Panc1 (cell line): ENCODE measurements at regions not wholly inside any gene's neighbourhood (a gene's known extent, or its start where the extent isn't known, plus 50 kb on each side); places are given as distances from the start of the nearest gene placed in this dataset.

Source experiments
- ATAC-seq: fragments of 200-7000 bp; cut with Tn5 transposase; 2 replicates; pipeline ENCODE4 v1.9.1; 2020; ENCODE audit warnings: mild to moderate bottlenecking, moderate library complexity
- BruUV-seq: library from RNA; stranded (reverse); fragments of 400-500 nt; replicated peaks from 2 replicates; lab custom pipeline; 2021; lab: Mats Ljungman, UMichigan
- CTCF ChIA-PET: fragments of 300-600 bp; sonication (Branson Sonifier 250); formaldehyde crosslinking; loops from one replicate; lab custom pipeline; 2022; ENCODE audit warnings: antibody characterized with exemption; lab: Charles Lee
- POLR2A ChIA-PET: fragments of 300-600 bp; sonication (Branson Sonifier 250); formaldehyde crosslinking; loops from one replicate; lab custom pipeline; 2022; ENCODE audit warnings: antibody characterized with exemption; lab: Charles Lee
- DNase-seq: peaks from one replicate; pipeline ENCODE4 v3.0.0-alpha.2; 2010; ENCODE audit warnings: low read depth, low spot score
- H3K27ac ChIP-seq: 2 replicates; pipeline ENCODE4 v1.5.1; 2011; ENCODE audit warnings: mild to moderate bottlenecking, low read length, inconsistent platforms
- H3K27me3 ChIP-seq: fragments of 200-500 bp; sonication (Bioruptor generic); 2 replicates; pipeline ENCODE4 v1.6.0; 2014; ENCODE audit warnings: low read length, inconsistent platforms; ENCODE audit not compliant: control insufficient read depth, insufficient read depth
- H3K36me3 ChIP-seq: fragments of 200-500 bp; sonication (Bioruptor generic); 2 replicates; pipeline ENCODE4 v1.5.1; 2014; ENCODE audit warnings: inconsistent platforms, mild to moderate bottlenecking, low read length, moderate library complexity; ENCODE audit not compliant: control insufficient read depth, insufficient read depth
- H3K4me1 ChIP-seq: 2 replicates; pipeline ENCODE4 v1.5.1; 2011; ENCODE audit warnings: inconsistent platforms, mild to moderate bottlenecking, low read length, moderate library complexity; ENCODE audit not compliant: control insufficient read depth, insufficient read depth
- H3K4me3 ChIP-seq, 2 experiments: 2 replicates each; pipeline ENCODE4 v1.5.1; 2011 to 2012; ENCODE audit warnings: low read depth in 2 of 2, low read length in 2 of 2, mild to moderate bottlenecking in 2 of 2, inconsistent platforms in 1 of 2, moderate library complexity in 1 of 2
- H3K9me3 ChIP-seq: fragments of 200-500 bp; sonication (Bioruptor generic); 2 replicates; pipeline ENCODE4 v1.5.1; 2014; ENCODE audit warnings: low read depth, mild to moderate bottlenecking, inconsistent platforms, low read length, moderate library complexity; ENCODE audit not compliant: control insufficient read depth, insufficient read depth
- POLR2AphosphoS5 ChIP-seq: IDR thresholded peaks from 2 replicates; pipeline ENCODE4 v1.6.1; 2012; ENCODE audit warnings: mild to moderate bottlenecking, low read depth, low read length, moderate library complexity
- REST ChIP-seq, 2 experiments: IDR thresholded peaks; 2 replicates each; pipeline ENCODE4 v1.6.1; 2011 to 2012; ENCODE audit warnings: low read depth in 2 of 2, control low read depth in 1 of 2, low read length in 1 of 2, mild to moderate bottlenecking in 1 of 2, moderate library complexity in 1 of 2; ENCODE audit not compliant: insufficient read depth in 1 of 2
- SIN3A ChIP-seq: IDR thresholded peaks from 2 replicates; pipeline ENCODE4 v1.6.1; 2012; ENCODE audit warnings: low read depth, mild to moderate bottlenecking, low read length, moderate library complexity, borderline replicate concordance; ENCODE audit not compliant: insufficient read depth
- TCF7L2 ChIP-seq: IDR thresholded peaks from 2 replicates; pipeline ENCODE4 v1.6.1; 2011; ENCODE audit warnings: mild to moderate bottlenecking, low read depth, low read length, inconsistent platforms
- in situ Hi-C: cut with HindIII; loops from 2 replicates; pipeline ENCODE4 v1.10.0; 2016; ENCODE audit warnings: low sequenced_read_pairs, low pct_unique_long_range_greater_than_20kb
- intact Hi-C: fragments of 100-400 bp; cut with micrococcal nuclease; formaldehyde crosslinking; loops from one replicate; pipeline ENCODE4 v1.10.0; 2022; ENCODE audit not compliant: unreplicated experiment
- TF ChIP-seq, protein P1 (sequence below): fragments of 450-650 bp; IDR thresholded peaks from 2 replicates; pipeline ENCODE4 v1.5.1; 2017; ENCODE audit warnings: mild to moderate bottlenecking

DNA sequence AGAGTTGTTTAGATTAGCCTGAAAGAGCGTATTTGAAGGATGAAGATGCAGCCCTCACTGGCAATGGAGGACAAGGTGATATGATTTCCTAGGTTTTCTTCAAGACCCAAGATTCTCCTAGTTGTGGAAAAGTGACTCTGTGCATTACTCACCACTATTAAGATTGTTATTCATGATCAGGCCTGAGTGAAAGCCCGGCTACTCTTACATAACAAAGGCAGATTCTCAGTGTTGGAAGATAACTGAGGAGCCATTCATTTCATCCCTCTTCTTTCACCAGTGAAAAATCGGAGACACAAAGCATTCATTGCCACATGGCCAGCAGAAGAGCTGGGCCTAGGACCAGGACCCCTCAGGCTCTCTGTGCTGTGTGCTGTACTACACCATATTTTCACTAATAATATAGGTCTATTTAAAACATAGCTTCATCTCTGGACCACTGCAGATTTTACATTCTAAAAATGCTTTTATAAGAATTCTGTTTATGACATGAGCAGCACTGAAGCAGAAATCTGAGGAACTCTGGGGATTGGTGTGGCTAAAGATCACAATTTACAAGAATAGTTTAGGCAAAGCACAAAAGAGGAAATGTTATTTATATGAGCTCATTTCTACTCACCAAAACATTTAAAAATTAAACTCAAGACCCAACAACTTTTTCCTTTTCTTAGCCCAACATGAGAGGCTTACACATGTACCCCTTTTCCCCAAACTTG is 181.9 kb upstream of the CCN2 start:
- H3K27me3 ChIP-seq, result no peaks in the 10 kb centered on the region
- H3K9me3 ChIP-seq, result no peaks in the 10 kb centered on the region
- no peaks in the 10 kb centered on the region for H3K36me3 ChIP-seq
- ATAC-seq (no peak), DNase-seq (no peak)
- intact Hi-C loops (no loop called here), in situ Hi-C loops (no loop called here)
- 0 out of 2 replicates have a peak, but pooled peaks cover 6% of the 10 kb centered on the region for H3K4me1 ChIP-seq
- POLR2A ChIA-PET, result interaction anchor here (0.6 kb wide), 1 partner anchor 21 kb away, joined by 3 read pairs; no protein-coding TSS in a partner anchor
- no peak overlapping the region for H3K27ac ChIP-seq
- CTCF ChIA-PET, result no interaction called here
- no peak overlapping the region for H3K4me3 ChIP-seq
- BruUV-seq, result no TSS peak
- no peak for TF ChIP-seq SIN3A
- TF ChIP-seq, protein P1, sequence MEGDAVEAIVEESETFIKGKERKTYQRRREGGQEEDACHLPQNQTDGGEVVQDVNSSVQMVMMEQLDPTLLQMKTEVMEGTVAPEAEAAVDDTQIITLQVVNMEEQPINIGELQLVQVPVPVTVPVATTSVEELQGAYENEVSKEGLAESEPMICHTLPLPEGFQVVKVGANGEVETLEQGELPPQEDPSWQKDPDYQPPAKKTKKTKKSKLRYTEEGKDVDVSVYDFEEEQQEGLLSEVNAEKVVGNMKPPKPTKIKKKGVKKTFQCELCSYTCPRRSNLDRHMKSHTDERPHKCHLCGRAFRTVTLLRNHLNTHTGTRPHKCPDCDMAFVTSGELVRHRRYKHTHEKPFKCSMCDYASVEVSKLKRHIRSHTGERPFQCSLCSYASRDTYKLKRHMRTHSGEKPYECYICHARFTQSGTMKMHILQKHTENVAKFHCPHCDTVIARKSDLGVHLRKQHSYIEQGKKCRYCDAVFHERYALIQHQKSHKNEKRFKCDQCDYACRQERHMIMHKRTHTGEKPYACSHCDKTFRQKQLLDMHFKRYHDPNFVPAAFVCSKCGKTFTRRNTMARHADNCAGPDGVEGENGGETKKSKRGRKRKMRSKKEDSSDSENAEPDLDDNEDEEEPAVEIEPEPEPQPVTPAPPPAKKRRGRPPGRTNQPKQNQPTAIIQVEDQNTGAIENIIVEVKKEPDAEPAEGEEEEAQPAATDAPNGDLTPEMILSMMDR, result no peak
- no peak for TF ChIP-seq REST (IDR thresholded peaks at IDR 0.05; ENCODE audit: insufficient read depth in 1 of 2, low read depth in 2 of 2, low read length in 1 of 2)
- no peak for TF ChIP-seq POLR2AphosphoS5

- TF ChIP-seq POLR2AphosphoS5 (no peak), REST (IDR thresholded peaks at IDR 0.05; ENCODE audit: insufficient read depth in 1 of 2, low read depth in 2 of 2, low read length in 1 of 2) (no peak), TCF7L2 (no peak), SIN3A (no peak)
- TF ChIP-seq, protein P1, result no peak
- in situ Hi-C loops (no loop called here), intact Hi-C loops (no loop called here)
- no peak overlapping the region for H3K4me3 ChIP-seq
- DNase-seq, result no peak
- H3K27me3 ChIP-seq, result no peaks in the 10 kb centered on the region
- H3K4me1 ChIP-seq, result 0 out of 2 replicates have a peak, but pooled peaks cover 6% of the 10 kb centered on the region
- H3K27ac ChIP-seq, result no peak overlapping the region; the same call in 1 of the 2 replicates
- no peaks in the 10 kb centered on the region for H3K36me3 ChIP-seq
- H3K9me3 ChIP-seq, result no peaks in the 10 kb centered on the region
- BruUV-seq, result no TSS peak
- ChIA-PET POLR2A (no interaction called here), CTCF (no interaction called here)
- no peak for ATAC-seq
Measured at GRCh38 chr6:132132422-132132821, 181.2 kb upstream of the CCN2 start.
